ENCODE measurements at regions not wholly inside any gene's neighbourhood (a gene's known extent, or its start where the extent isn't known, plus 50 kb on each side); places are given as distances from the start of the nearest gene placed in this dataset.

DNA sequence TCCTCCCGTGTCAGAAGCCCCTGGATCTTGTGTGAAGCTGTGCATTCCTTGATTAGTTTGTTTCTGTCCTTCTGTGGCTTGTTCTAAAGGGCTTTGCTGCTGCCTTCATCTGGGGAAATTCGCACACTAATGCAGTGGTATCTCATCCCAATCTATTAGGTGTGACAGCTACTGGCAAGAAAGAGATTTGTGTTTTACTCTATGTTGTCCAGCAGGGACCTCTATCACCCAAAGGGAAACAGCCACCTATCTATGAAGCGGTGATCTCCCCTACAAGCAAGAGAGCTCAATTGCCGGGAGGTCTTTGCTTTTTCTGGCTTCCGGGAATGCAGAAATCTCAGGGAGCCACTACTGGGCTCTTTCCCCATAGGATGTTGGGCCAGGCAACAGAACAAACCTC is 151.8 kb downstream of the NRN1 start:
- TF ChIP-seq CTCF (IDR thresholded peaks at IDR 0.05; ENCODE audit: poor library complexity) (no peak), EZH2 (IDR thresholded peaks at IDR 0.05; ENCODE audit: borderline replicate concordance) (no peak)
